Thoracic aorta (tissue), 2 donors: ENCODE measurements at regions not wholly inside any gene's neighbourhood (a gene's known extent, or its start where the extent isn't known, plus 50 kb on each side); places are given as distances from the start of the nearest gene placed in this dataset.
"Not testable (repeated sequence)": the region's sequence is repeated elsewhere in the genome, so short reads cannot be mapped to it uniquely, and the experiment has no call there.

Experiments
- ATAC-seq: fragments of 150-250 bp; one replicate; pipeline ENCODE4 v1.8.0; 2017; ENCODE audit warnings: low read depth; ENCODE audit not compliant: insufficient number of reproducible peaks, low FRiP score
- DNase-seq: peaks from one replicate; pipeline ENCODE4 v3.0.0-alpha.2; 2020; ENCODE audit warnings: low spot score
- H3K27ac ChIP-seq, 2 donors: fragments of 200-600 bp; sonication (generic); 1 replicate in 1 of 2; 2 replicates in 1 of 2; pipeline ENCODE4 v1.5.1; 2016; ENCODE audit warnings: mild to moderate bottlenecking in 2 of 2, moderate library complexity in 2 of 2
- H3K27me3 ChIP-seq: fragments of 200-600 bp; sonication (generic); replicated peaks from 2 replicates; pipeline ENCODE4 v1.6.0; 2016; ENCODE audit warnings: mild to moderate bottlenecking; ENCODE audit not compliant: insufficient read depth
- H3K36me3 ChIP-seq: fragments of 200-600 bp; sonication (generic); one replicate; pipeline ENCODE4 v1.5.1; 2016
- H3K4me1 ChIP-seq, 2 donors: fragments of 200-600 bp; sonication (generic); 1 replicate in 1 of 2; 2 replicates in 1 of 2; pipeline versions ENCODE4 v1.5.1 to v1.6.0; 2016; ENCODE audit warnings: low read depth in 2 of 2, mild to moderate bottlenecking in 1 of 2; ENCODE audit not compliant: control insufficient read depth in 1 of 2
- H3K4me3 ChIP-seq: fragments of 200-600 bp; sonication (generic); 2 replicates; pipeline ENCODE4 v1.5.1; 2016; ENCODE audit warnings: mild to moderate bottlenecking
- H3K9me3 ChIP-seq: fragments of 200-600 bp; sonication (generic); 2 replicates; pipeline ENCODE4 v1.5.1; 2016
- TF ChIP-seq, protein P1 (sequence below): fragments of 200-600 bp; sonication (generic); IDR thresholded peaks from one replicate; pipeline ENCODE4 v1.5.1; 2019; ENCODE audit warnings: antibody characterized with exemption

DNA sequence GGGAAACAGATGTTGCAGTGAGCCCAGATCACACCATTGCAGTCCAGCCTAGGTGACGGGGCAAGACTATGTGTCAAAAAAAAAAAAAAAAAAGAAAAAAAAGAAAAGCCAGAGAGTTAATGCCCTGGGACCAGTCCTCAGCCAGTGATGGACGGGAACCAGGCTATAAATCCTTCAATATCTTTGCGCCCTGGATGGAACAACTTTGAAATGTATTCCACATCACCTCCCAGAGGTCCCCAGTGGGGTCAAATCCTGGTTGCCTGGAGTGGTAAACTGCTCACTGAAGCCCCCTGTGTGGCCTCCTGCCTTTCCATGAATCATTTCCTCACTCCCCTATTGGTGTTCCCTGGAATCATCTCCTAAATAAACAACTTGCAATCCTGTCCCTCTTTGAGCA lies 166.9 kb downstream of the DEFB131A start:
- DNase-seq (no peak), ATAC-seq (no peak)
- TF ChIP-seq, protein P1, sequence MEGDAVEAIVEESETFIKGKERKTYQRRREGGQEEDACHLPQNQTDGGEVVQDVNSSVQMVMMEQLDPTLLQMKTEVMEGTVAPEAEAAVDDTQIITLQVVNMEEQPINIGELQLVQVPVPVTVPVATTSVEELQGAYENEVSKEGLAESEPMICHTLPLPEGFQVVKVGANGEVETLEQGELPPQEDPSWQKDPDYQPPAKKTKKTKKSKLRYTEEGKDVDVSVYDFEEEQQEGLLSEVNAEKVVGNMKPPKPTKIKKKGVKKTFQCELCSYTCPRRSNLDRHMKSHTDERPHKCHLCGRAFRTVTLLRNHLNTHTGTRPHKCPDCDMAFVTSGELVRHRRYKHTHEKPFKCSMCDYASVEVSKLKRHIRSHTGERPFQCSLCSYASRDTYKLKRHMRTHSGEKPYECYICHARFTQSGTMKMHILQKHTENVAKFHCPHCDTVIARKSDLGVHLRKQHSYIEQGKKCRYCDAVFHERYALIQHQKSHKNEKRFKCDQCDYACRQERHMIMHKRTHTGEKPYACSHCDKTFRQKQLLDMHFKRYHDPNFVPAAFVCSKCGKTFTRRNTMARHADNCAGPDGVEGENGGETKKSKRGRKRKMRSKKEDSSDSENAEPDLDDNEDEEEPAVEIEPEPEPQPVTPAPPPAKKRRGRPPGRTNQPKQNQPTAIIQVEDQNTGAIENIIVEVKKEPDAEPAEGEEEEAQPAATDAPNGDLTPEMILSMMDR, result no peak
- H3K9me3 ChIP-seq, result no peaks in the 10 kb centered on the region
- H3K4me1 ChIP-seq, result no peaks in the 10 kb centered on the region
- H3K27me3 ChIP-seq, result no peaks in the 10 kb centered on the region
- no peak overlapping the region for H3K4me3 ChIP-seq
- no peak overlapping the region for H3K27ac ChIP-seq
- no peaks in the 10 kb centered on the region for H3K36me3 ChIP-seq

GRCh38 chr4:9636411-9636810 lies 145.0 kb upstream of the DRD5 start:
- not testable (repeated sequence) for H3K36me3 ChIP-seq, H3K9me3 ChIP-seq, H3K4me3 ChIP-seq, H3K4me1 ChIP-seq, DNase-seq, H3K27me3 ChIP-seq, ATAC-seq, H3K27ac ChIP-seq

DNA sequence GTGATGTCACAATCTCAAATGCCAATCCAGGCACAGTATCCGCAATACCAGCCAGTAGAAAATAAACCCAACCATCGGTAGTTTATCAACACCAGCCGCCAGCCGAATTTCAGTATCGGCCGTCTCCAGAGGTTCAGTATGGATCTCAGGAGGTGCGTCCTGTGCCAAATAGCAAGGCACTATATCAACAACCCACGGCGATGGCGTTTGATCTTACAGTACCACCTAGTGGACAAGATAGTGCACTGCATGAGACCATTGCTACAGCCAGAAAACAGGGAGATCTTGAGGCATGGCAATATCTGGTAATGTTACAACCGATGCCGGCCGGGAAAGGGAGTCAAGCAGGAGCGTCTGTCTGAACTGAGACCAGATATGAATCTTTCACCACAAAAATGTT lies 121.8 kb upstream of the DRD5 start:
- peaks cover 0 to 14% of the 10 kb centered on the region in 2 donors for H3K4me1 ChIP-seq
- not testable (repeated sequence) for H3K27ac ChIP-seq, H3K4me3 ChIP-seq, DNase-seq, H3K36me3 ChIP-seq, H3K27me3 ChIP-seq, H3K9me3 ChIP-seq, ATAC-seq
- TF ChIP-seq, protein P1, result peak; percentile 53

GRCh38 chr4:9660955-9661354 lies 120.5 kb upstream of the DRD5 start:
- H3K4me1 ChIP-seq, result peaks cover 0 to 14% of the 10 kb centered on the region in 2 donors
- not testable (repeated sequence) for H3K9me3 ChIP-seq, ATAC-seq, H3K36me3 ChIP-seq, H3K27me3 ChIP-seq, DNase-seq, H3K27ac ChIP-seq, H3K4me3 ChIP-seq

DNA sequence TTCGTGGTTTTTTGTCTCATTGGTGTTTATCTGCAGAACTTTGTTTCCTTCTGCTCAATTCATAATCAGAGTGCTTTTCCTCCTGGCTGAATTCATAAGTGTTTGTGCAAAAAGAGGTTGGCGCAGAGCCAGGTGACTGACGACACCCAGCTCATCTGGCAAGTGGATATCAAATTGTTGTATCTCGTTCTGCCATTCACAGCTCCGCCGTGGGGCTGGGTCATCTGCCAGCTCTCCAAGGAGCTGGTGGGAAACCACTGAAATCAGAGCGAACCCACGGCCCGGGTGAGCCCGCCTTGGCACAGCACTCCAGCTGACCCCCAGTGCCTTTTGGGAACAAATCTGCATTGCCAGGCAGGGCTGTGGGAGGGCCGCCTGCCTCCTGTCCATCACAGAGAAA lies 110.7 kb upstream of the DRD5 start:
- not testable (repeated sequence) for H3K27ac ChIP-seq, H3K27me3 ChIP-seq, H3K4me1 ChIP-seq, H3K9me3 ChIP-seq, H3K4me3 ChIP-seq, ATAC-seq, H3K36me3 ChIP-seq
- peak; percentile 12 for DNase-seq

DNA sequence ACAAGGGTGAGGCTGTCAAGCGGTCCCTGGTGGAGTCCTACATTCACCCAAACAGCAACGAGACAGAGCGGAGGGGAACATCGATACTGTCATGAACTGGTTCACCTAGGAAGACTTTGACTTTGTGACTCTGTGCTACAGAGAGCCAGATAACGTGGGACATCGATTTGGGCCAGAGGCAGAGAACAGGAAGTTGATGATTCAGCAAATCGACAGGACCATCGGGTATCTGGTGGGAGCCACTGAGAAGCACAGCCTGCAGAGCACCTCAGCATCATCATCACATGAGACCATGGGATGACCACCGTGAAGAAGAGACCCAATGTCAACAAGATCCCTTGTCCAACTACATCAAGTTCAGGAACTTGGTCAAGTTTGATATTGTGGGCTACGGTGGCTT lies 104.1 kb upstream of the DRD5 start:
- H3K27ac ChIP-seq, H3K36me3 ChIP-seq: not testable (repeated sequence)

GRCh38 chr4:9679704-9680478 lies 101.5 kb upstream of the DRD5 start:
- Histone ChIP-seq H3K36me3 (no peaks in the 10 kb centered on the region), H3K27me3 (no peaks in the 10 kb centered on the region), H3K27ac (no peak overlapping the region), H3K9me3 (no peaks in the 10 kb centered on the region), H3K4me1 (no peaks in the 10 kb centered on the region), H3K4me3 (no peak overlapping the region)
- TF ChIP-seq, protein P1, result no peak
- DNase-seq (no peak), ATAC-seq (no peak)

More for the DNA sequence above, 104.1 kb upstream of the DRD5 start:
- not testable (repeated sequence) for H3K9me3 ChIP-seq, H3K4me3 ChIP-seq, ATAC-seq, DNase-seq, H3K4me1 ChIP-seq, H3K27me3 ChIP-seq

DNA sequence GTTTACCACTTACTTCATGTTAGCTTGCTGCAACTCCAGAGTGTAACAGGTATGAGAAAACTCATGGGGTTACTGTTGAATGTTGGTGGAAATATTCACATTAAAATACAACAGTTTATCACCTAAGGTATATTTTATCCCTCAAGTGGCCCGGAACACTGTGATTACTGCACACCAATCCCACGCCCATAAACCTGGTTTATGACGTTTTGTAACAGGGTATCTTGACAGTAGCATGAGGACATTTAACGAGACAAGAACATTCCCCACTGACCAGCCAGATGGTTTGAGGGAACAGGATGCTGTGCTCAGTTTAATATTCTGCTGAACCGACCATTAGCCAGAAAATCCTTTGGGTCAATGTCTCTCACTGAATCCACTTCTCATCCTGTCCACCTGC lies 98.3 kb upstream of the DRD5 start:
- DNase-seq, H3K27me3 ChIP-seq, ATAC-seq, H3K4me3 ChIP-seq, H3K9me3 ChIP-seq, H3K4me1 ChIP-seq, H3K27ac ChIP-seq, H3K36me3 ChIP-seq: not testable (repeated sequence)

GRCh38 chr4:9685016-9685415 lies 96.4 kb upstream of the DRD5 start:
- not testable (repeated sequence) for H3K36me3 ChIP-seq, ATAC-seq, H3K4me3 ChIP-seq, H3K27ac ChIP-seq, H3K27me3 ChIP-seq, H3K9me3 ChIP-seq, DNase-seq, H3K4me1 ChIP-seq
